Astrocyte (in vitro differentiated cells and primary cell): ENCODE measurements at regions not wholly inside any gene's neighbourhood (a gene's known extent, or its start where the extent isn't known, plus 50 kb on each side); places are given as distances from the start of the nearest gene placed in this dataset.

Experiments
- DNase-seq: peaks from one replicate; pipeline ENCODE4 v3.0.0-alpha.2; 2010; ENCODE audit warnings: low read depth
- FAIRE-seq: peaks from 2 replicates; lab custom pipeline; 2011; peaks lifted over from hg19 to GRCh38; lab: Jason Lieb, UNC
- H2AFZ ChIP-seq: 2 replicates; pipeline ENCODE4 v1.6.0; 2012; ENCODE audit warnings: low read depth, low read length, inconsistent platforms
- H3K27ac ChIP-seq: 2 replicates; pipeline ENCODE4 v1.5.1; 2011; ENCODE audit warnings: low read depth, low read length, inconsistent platforms
- H3K27me3 ChIP-seq: 2 replicates; pipeline ENCODE4 v1.6.0; 2011; ENCODE audit warnings: low read length, inconsistent platforms; ENCODE audit not compliant: insufficient read depth
- H3K36me3 ChIP-seq: 2 replicates; pipeline ENCODE4 v1.5.1; 2011; ENCODE audit warnings: low read length, inconsistent platforms; ENCODE audit not compliant: insufficient read depth
- H3K4me1 ChIP-seq: 2 replicates; pipeline ENCODE4 v1.5.1; 2011; ENCODE audit warnings: low read length, inconsistent platforms; ENCODE audit not compliant: insufficient read depth
- H3K4me2 ChIP-seq: 2 replicates; pipeline ENCODE4 v1.6.0; 2012; ENCODE audit warnings: low read length, inconsistent platforms
- H3K4me3 ChIP-seq: 2 replicates; pipeline ENCODE4 v1.5.1; 2011; ENCODE audit warnings: low read depth, mild to moderate bottlenecking, low read length, inconsistent platforms; ENCODE audit not compliant: insufficient read depth
- H3K79me2 ChIP-seq: 2 replicates; pipeline ENCODE4 v1.6.0; 2012; ENCODE audit warnings: mild to moderate bottlenecking, low read length, inconsistent platforms; ENCODE audit not compliant: insufficient read depth
- H3K9ac ChIP-seq: 2 replicates; pipeline ENCODE4 v1.6.0; 2012; ENCODE audit warnings: mild to moderate bottlenecking, low read length, inconsistent platforms
- H3K9me3 ChIP-seq: 2 replicates; pipeline ENCODE4 v1.5.1; 2012; ENCODE audit warnings: low read depth, mild to moderate bottlenecking, low read length, inconsistent platforms; ENCODE audit not compliant: insufficient read depth
- H4K20me1 ChIP-seq: 2 replicates; pipeline ENCODE4 v1.6.0; 2012; ENCODE audit warnings: low read length, inconsistent platforms; ENCODE audit not compliant: insufficient read depth
- H3K27ac Mint-ChIP-seq: one replicate; pipeline ENCODE4 v1.8.0; 2021; ENCODE audit warnings: mild to moderate bottlenecking, mixed read lengths; ENCODE audit not compliant: unreplicated experiment
- H3K27me3 Mint-ChIP-seq: one replicate; pipeline ENCODE4 v1.8.0; 2021; ENCODE audit warnings: low read depth, mixed read lengths; ENCODE audit not compliant: unreplicated experiment
- H3K36me3 Mint-ChIP-seq: one replicate; pipeline ENCODE4 v1.8.0; 2021; ENCODE audit warnings: low read depth, mixed read lengths; ENCODE audit not compliant: unreplicated experiment
- H3K4me1 Mint-ChIP-seq: one replicate; pipeline ENCODE4 v1.8.0; 2021; ENCODE audit warnings: low read depth, mixed read lengths; ENCODE audit not compliant: unreplicated experiment
- H3K4me3 Mint-ChIP-seq: one replicate; pipeline ENCODE4 v1.8.0; 2021; ENCODE audit warnings: mild to moderate bottlenecking, moderate library complexity, mixed read lengths; ENCODE audit not compliant: unreplicated experiment
- H3K9me3 Mint-ChIP-seq: one replicate; pipeline ENCODE4 v1.8.0; 2021; ENCODE audit warnings: mild to moderate bottlenecking, mixed read lengths; ENCODE audit not compliant: unreplicated experiment
- CTCF ChIP-seq: IDR thresholded peaks from 2 replicates; pipeline ENCODE4 v1.5.1; 2011; ENCODE audit warnings: low read depth, mild to moderate bottlenecking, inconsistent platforms, low read length, moderate library complexity; ENCODE audit not compliant: insufficient read depth
- EZH2 ChIP-seq: IDR thresholded peaks from 2 replicates; pipeline ENCODE4 v1.6.1; 2012; ENCODE audit warnings: mild to moderate bottlenecking, low read length, inconsistent platforms; ENCODE audit not compliant: insufficient read depth

GRCh38 chr17:74027444-74027843, 176.0 kb upstream of the RPL38 start:
- Histone ChIP-seq H3K4me1 (no peaks in the 10 kb centered on the region), H3K27me3 (no peaks in the 10 kb centered on the region), H3K9ac (no peak overlapping the region), H3K27ac (no peak overlapping the region), H3K9me3 (peaks cover 3% of the 10 kb centered on the region), H2AFZ (no peak overlapping the region), H3K4me2 (no peak overlapping the region), H3K79me2 (no peaks in the 10 kb centered on the region), H4K20me1 (no peaks in the 10 kb centered on the region), H3K36me3 (no peaks in the 10 kb centered on the region), H3K4me3 (no peak overlapping the region)
- Mint-ChIP-seq H3K36me3 (no peaks in the 10 kb centered on the region), H3K4me3 (no peak overlapping the region), H3K27me3 (peaks cover 49% of the 10 kb centered on the region), H3K27ac (no peak overlapping the region), H3K4me1 (no peaks in the 10 kb centered on the region), H3K9me3 (peaks cover 1% of the 10 kb centered on the region)
- DNase-seq: no peak
- no peak for FAIRE-seq
- no peak for TF ChIP-seq EZH2
- TF ChIP-seq CTCF: no peak

- Histone ChIP-seq H3K4me3 (no peak overlapping the region), H3K9me3 (peaks cover 3% of the 10 kb centered on the region), H3K9ac (no peak overlapping the region), H3K27me3 (no peaks in the 10 kb centered on the region), H2AFZ (no peak overlapping the region), H3K27ac (no peak overlapping the region), H4K20me1 (no peaks in the 10 kb centered on the region), H3K36me3 (no peaks in the 10 kb centered on the region), H3K4me2 (no peak overlapping the region), H3K4me1 (no peaks in the 10 kb centered on the region), H3K79me2 (no peaks in the 10 kb centered on the region)
- H3K36me3 Mint-ChIP-seq: no peaks in the 10 kb centered on the region
- H3K27me3 Mint-ChIP-seq: peaks cover 55% of the 10 kb centered on the region
- FAIRE-seq (no peak), DNase-seq (no peak)
- peaks cover 1% of the 10 kb centered on the region for H3K9me3 Mint-ChIP-seq
- no peak overlapping the region for H3K4me3 Mint-ChIP-seq
- no peak overlapping the region for H3K27ac Mint-ChIP-seq
- no peaks in the 10 kb centered on the region for H3K4me1 Mint-ChIP-seq
- TF ChIP-seq EZH2: no peak
- TF ChIP-seq CTCF: no peak
Measured at GRCh38 chr17:74028354-74029116, 174.9 kb upstream of the RPL38 start.
